ENCODE measurements at regions not wholly inside any gene's neighbourhood (a gene's known extent, or its start where the extent isn't known, plus 50 kb on each side); places are given as distances from the start of the nearest gene placed in this dataset.

- no peak overlapping the region for H3K4me2 ChIP-seq
- H4K20me1 ChIP-seq (ENCODE audit: insufficient read depth) = no peaks in the 10 kb centered on the region
- 0% methylated on average over 1 of the region's 1 CpG for WGBS (ENCODE audit: low lambda C conversion rate)
- CTCF ChIA-PET = no interaction called here
- H3K79me2 ChIP-seq (ENCODE audit: insufficient read depth) = no peaks in the 10 kb centered on the region
- H3K9ac ChIP-seq = no peak overlapping the region
- DNase-seq = no peak
- no peaks in the 10 kb centered on the region for H3K9me3 ChIP-seq
- H3K4me3 ChIP-seq (ENCODE audit: low read depth in 2 of 2, low read length in 1 of 2) = no peak overlapping the region
- H2AFZ ChIP-seq (ENCODE audit: low read depth) = no peak overlapping the region
- TF ChIP-seq TCF12 (IDR thresholded peaks at IDR 0.05) (no peak), RXRA (IDR thresholded peaks at IDR 0.05; ENCODE audit: borderline replicate concordance, low read depth) (no peak), FOXM1 (IDR thresholded peaks at IDR 0.05; ENCODE audit: low read depth) (no peak), FOXJ3 (CRISPR knock-in tag; IDR thresholded peaks at IDR 0.05) (no peak), ZBTB33 (IDR thresholded peaks at IDR 0.05; ENCODE audit: borderline replicate concordance, low read depth) (no peak), NFIC (IDR thresholded peaks at IDR 0.05; ENCODE audit: borderline replicate concordance) (no peak), SIN3A (IDR thresholded peaks at IDR 0.05; ENCODE audit: borderline replicate concordance, low read depth, low read length) (no peak), GABPA (IDR thresholded peaks at IDR 0.05; ENCODE audit: low read depth) (no peak), YY1 (IDR thresholded peaks at IDR 0.05; ENCODE audit: low read depth) (no peak), RAD21 (IDR thresholded peaks at IDR 0.05; ENCODE audit: low read length) (no peak), SMC3 (IDR thresholded peaks at IDR 0.05; ENCODE audit: low read depth, low read length) (no peak), FOSL2 (IDR thresholded peaks at IDR 0.05; ENCODE audit: borderline replicate concordance, low read depth) (no peak), USF2 (IDR thresholded peaks at IDR 0.05; ENCODE audit: borderline replicate concordance, low read depth, low read length) (no peak)
- no peaks in the 10 kb centered on the region for H3K4me1 ChIP-seq (ENCODE audit: control insufficient read depth in 1 of 2, insufficient read depth in 2 of 2, low read depth in 1 of 2, low read length in 1 of 2)
- no peak overlapping the region for H3K27ac ChIP-seq (ENCODE audit: low read depth in 2 of 2, low read length in 1 of 2)
- no peaks in the 10 kb centered on the region for H3K9me2 ChIP-seq
- H3K36me3 ChIP-seq (replicated peaks in 1 of 2; ENCODE audit: control insufficient read depth in 1 of 2, insufficient read depth in 2 of 2, low read length in 1 of 2) = no peaks in the 10 kb centered on the region
- POLR2A ChIA-PET = no interaction called here
- H3K27me3 ChIP-seq (ENCODE audit: insufficient read depth) = no peaks in the 10 kb centered on the region
- H3F3A ChIP-seq (replicated peaks; ENCODE audit: insufficient read depth) = no peaks in the 10 kb centered on the region
Observed at GRCh38 chrX:142873214-142873613, 152.5 kb upstream of the SPANXN4 start.

GRCh38 chrX:142884881-142885280, 140.8 kb upstream of the SPANXN4 start:
- Histone ChIP-seq H3F3A (replicated peaks; ENCODE audit: insufficient read depth) (no peaks in the 10 kb centered on the region), H3K4me3 (ENCODE audit: low read depth in 2 of 2, low read length in 1 of 2) (no peak overlapping the region), H3K9me3 (no peaks in the 10 kb centered on the region), H3K4me1 (ENCODE audit: control insufficient read depth in 1 of 2, insufficient read depth in 2 of 2, low read depth in 1 of 2, low read length in 1 of 2) (no peaks in the 10 kb centered on the region), H3K4me2 (no peak overlapping the region), H3K79me2 (ENCODE audit: insufficient read depth) (no peaks in the 10 kb centered on the region), H3K27ac (ENCODE audit: low read depth in 2 of 2, low read length in 1 of 2) (no peak overlapping the region), H2AFZ (ENCODE audit: low read depth) (no peak overlapping the region), H3K27me3 (ENCODE audit: insufficient read depth) (no peaks in the 10 kb centered on the region), H4K20me1 (ENCODE audit: insufficient read depth) (no peaks in the 10 kb centered on the region), H3K9me2 (no peaks in the 10 kb centered on the region), H3K36me3 (replicated peaks in 1 of 2; ENCODE audit: control insufficient read depth in 1 of 2, insufficient read depth in 2 of 2, low read length in 1 of 2) (no peaks in the 10 kb centered on the region), H3K9ac (no peak overlapping the region)
- ChIA-PET CTCF (no interaction called here), POLR2A (no interaction called here)
- 8% methylated on average over 3 of the region's 3 CpGs for WGBS (ENCODE audit: low lambda C conversion rate)
- DNase-seq = no peak
- TF ChIP-seq CHD2 (IDR thresholded peaks at IDR 0.05; ENCODE audit: low read length, partially characterized antibody) (no peak), RCOR1 (IDR thresholded peaks at IDR 0.05; ENCODE audit: low read length) (no peak), GABPA (IDR thresholded peaks at IDR 0.05; ENCODE audit: low read depth) (no peak), POLR2AphosphoS5 (IDR thresholded peaks at IDR 0.05; ENCODE audit: low read depth, low read length) (no peak), FOXJ3 (CRISPR knock-in tag; IDR thresholded peaks at IDR 0.05) (no peak), FOSL2 (IDR thresholded peaks at IDR 0.05; ENCODE audit: borderline replicate concordance, low read depth) (no peak), CTCF (IDR thresholded peaks at IDR 0.05) (no peak), EZH2phosphoT487 (IDR thresholded peaks at IDR 0.05; ENCODE audit: borderline replicate concordance, low read depth) (no peak), EP300 (IDR thresholded peaks at IDR 0.05; ENCODE audit: borderline replicate concordance in 1 of 2, low read depth in 1 of 2, low read length in 1 of 2) (no peak), NFIC (IDR thresholded peaks at IDR 0.05; ENCODE audit: borderline replicate concordance) (no peak)
- TF ChIP-seq, protein P1, sequence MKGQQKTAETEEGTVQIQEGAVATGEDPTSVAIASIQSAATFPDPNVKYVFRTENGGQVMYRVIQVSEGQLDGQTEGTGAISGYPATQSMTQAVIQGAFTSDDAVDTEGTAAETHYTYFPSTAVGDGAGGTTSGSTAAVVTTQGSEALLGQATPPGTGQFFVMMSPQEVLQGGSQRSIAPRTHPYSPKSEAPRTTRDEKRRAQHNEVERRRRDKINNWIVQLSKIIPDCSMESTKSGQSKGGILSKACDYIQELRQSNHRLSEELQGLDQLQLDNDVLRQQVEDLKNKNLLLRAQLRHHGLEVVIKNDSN (IDR thresholded peaks at IDR 0.05; ENCODE audit: borderline replicate concordance, low read depth) = no peak
- TF ChIP-seq, protein P2, sequence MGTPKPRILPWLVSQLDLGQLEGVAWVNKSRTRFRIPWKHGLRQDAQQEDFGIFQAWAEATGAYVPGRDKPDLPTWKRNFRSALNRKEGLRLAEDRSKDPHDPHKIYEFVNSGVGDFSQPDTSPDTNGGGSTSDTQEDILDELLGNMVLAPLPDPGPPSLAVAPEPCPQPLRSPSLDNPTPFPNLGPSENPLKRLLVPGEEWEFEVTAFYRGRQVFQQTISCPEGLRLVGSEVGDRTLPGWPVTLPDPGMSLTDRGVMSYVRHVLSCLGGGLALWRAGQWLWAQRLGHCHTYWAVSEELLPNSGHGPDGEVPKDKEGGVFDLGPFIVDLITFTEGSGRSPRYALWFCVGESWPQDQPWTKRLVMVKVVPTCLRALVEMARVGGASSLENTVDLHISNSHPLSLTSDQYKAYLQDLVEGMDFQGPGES (IDR thresholded peaks at IDR 0.05; ENCODE audit: low read depth, low read length) = no peak
- TF ChIP-seq, protein P3, sequence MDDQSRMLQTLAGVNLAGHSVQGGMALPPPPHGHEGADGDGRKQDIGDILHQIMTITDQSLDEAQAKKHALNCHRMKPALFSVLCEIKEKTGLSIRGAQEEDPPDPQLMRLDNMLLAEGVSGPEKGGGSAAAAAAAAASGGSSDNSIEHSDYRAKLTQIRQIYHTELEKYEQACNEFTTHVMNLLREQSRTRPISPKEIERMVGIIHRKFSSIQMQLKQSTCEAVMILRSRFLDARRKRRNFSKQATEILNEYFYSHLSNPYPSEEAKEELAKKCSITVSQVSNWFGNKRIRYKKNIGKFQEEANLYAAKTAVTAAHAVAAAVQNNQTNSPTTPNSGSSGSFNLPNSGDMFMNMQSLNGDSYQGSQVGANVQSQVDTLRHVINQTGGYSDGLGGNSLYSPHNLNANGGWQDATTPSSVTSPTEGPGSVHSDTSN (IDR thresholded peaks at IDR 0.05) = no peak
